ENCODE measurements at regions not wholly inside any gene's neighbourhood (a gene's known extent, or its start where the extent isn't known, plus 50 kb on each side); places are given as distances from the start of the nearest gene placed in this dataset.

- no peak for TF ChIP-seq CTCF (conservative IDR thresholded peaks at IDR 0.05)
- H3K27ac ChIP-seq: no peak overlapping the region
Measured at GRCh38 chr7:35521941-35522340, 173.0 kb downstream of the HERPUD2 start.

GRCh38 chr7:35520810-35521625, 173.9 kb downstream of the HERPUD2 start:
- no peak for TF ChIP-seq CTCF (conservative IDR thresholded peaks at IDR 0.05)
- H3K27ac ChIP-seq: no peak overlapping the region

- H3K27ac ChIP-seq: no peak overlapping the region
- TF ChIP-seq CTCF (conservative IDR thresholded peaks at IDR 0.05): peak; percentile 91
Measured at GRCh38 chr7:35519971-35520809, 174.7 kb downstream of the HERPUD2 start.

- no peak for TF ChIP-seq CTCF (conservative IDR thresholded peaks at IDR 0.05)
Measured at GRCh38 chr7:35518767-35519166, 176.2 kb downstream of the HERPUD2 start.

GRCh38 chr7:35516498-35516897, 178.4 kb downstream of the HERPUD2 start:
- no peak overlapping the region for H3K27ac ChIP-seq
- TF ChIP-seq CTCF (conservative IDR thresholded peaks at IDR 0.05): no peak

More at GRCh38 chr7:35518767-35519166, 176.2 kb downstream of the HERPUD2 start:
- no peak overlapping the region for H3K27ac ChIP-seq

GRCh38 chr7:35513828-35514227, 181.1 kb downstream of the HERPUD2 start:
- H3K27ac ChIP-seq: no peak overlapping the region
- no peak for TF ChIP-seq CTCF (conservative IDR thresholded peaks at IDR 0.05)

GRCh38 chr7:35513195-35513594, 181.7 kb downstream of the HERPUD2 start:
- TF ChIP-seq CTCF (conservative IDR thresholded peaks at IDR 0.05): no peak
- no peak overlapping the region for H3K27ac ChIP-seq
